ENCODE measurements at regions not wholly inside any gene's neighbourhood (a gene's known extent, or its start where the extent isn't known, plus 50 kb on each side); places are given as distances from the start of the nearest gene placed in this dataset.

GRCh38 chr10:42969909-42970308 is 107.0 kb upstream of the RET start:
- TF ChIP-seq CTCF (IDR thresholded peaks at IDR 0.05) (no peak), POLR2A (IDR thresholded peaks at IDR 0.05) (no peak)

Data from testis (tissue), 2 donors.